Adrenal gland (tissue), 9 donors: ENCODE measurements at regions not wholly inside any gene's neighbourhood (a gene's known extent, or its start where the extent isn't known, plus 50 kb on each side); places are given as distances from the start of the nearest gene placed in this dataset.

ENCODE experiments used
- DNase-seq, 7 donors: peaks; one replicate each; pipeline ENCODE4 v3.0.0-alpha.2; 2019 to 2020
- H3K27ac ChIP-seq, 5 donors: fragments of 200-600 bp; sonication (generic) in 4 of 5; 1 replicate in 3 of 5; 2 replicates in 2 of 5; pipeline versions ENCODE4 v1.5.1 to v1.8.0; 2016 to 2020; ENCODE audit warnings: mild to moderate bottlenecking in 1 of 5
- H3K27me3 ChIP-seq: fragments of 200-600 bp; 2 replicates; pipeline ENCODE4 v1.8.0; 2021
- H3K36me3 ChIP-seq, 2 donors: fragments of 200-600 bp; replicated peaks in 1 of 2; 1 replicate in 1 of 2; 2 replicates in 1 of 2; pipeline versions ENCODE4 v1.5.1 to v1.8.0; 2018 to 2022
- H3K4me1 ChIP-seq, 2 donors: fragments of 200-600 bp; replicated peaks in 1 of 2; 1 replicate in 1 of 2; 2 replicates in 1 of 2; pipeline versions ENCODE4 v1.5.1 to v1.8.0; 2018 to 2021
- H3K4me3 ChIP-seq, 4 donors: fragments of 200-600 bp; sonication (generic) in 3 of 4; one replicate each; pipeline ENCODE4 v1.5.1; 2016 to 2018
- H3K9me3 ChIP-seq, 3 donors: fragments of 200-600 bp; sonication (generic) in 1 of 3; replicated peaks in 1 of 3; 1 replicate in 2 of 3; 2 replicates in 1 of 3; pipeline versions ENCODE4 v1.5.1 to v1.8.0; 2016 to 2021
- CTCF ChIP-seq, 6 experiments: fragments of 450-650 bp in 4 of 6; fragments of 200-600 bp in 2 of 6; sonication (generic) in 1 of 6; IDR thresholded peaks; 1 replicate in 5 of 6; 2 replicates in 1 of 6; pipeline versions ENCODE4 v1.5.1 to v1.8.0; 2016 to 2021; ENCODE audit warnings: antibody characterized with exemption in 6 of 6, mild to moderate bottlenecking in 2 of 6, moderate library complexity in 1 of 6
- POLR2A ChIP-seq, 2 donors: fragments of 450-650 bp; IDR thresholded peaks; one replicate each; pipeline ENCODE4 v1.6.1; 2017; ENCODE audit warnings: antibody characterized with exemption in 2 of 2, mild to moderate bottlenecking in 2 of 2, moderate library complexity in 1 of 2
- WGBS, 4 donors: extraction: QIAGEN DNeasy Blood & Tissue Kit in 2 of 4; methylation state at CpG; one replicate each; pipeline versions ENCODE4 v1.1.5 to v1.1.7; 2013 to 2017; 5-methylcytosine and 5-hydroxymethylcytosine counted together
- intact Hi-C, 2 donors: fragments of 100-400 bp; cut with DNase I; formaldehyde crosslinking; loops; one replicate each; pipeline versions ENCODE4 v1.14.1 to v1.15.0; 2022 to 2023
- donor health status: healthy with polysubstance abuse.
- donor health status: Bipolar disorder and iron deficiency.
- donor health status: DM: yes; HTN: yes; CAD: no.
- donor health status: DM: no; HTN: no; CAD: no.
- donor health status: DM: no; HTN: no; CAD: no.

- no peaks in the 10 kb centered on the region for H3K36me3 ChIP-seq
- peaks cover 0 to 6% of the 10 kb centered on the region in 2 donors for H3K4me1 ChIP-seq
- no peak overlapping the region for H3K27ac ChIP-seq
- TF ChIP-seq POLR2A (IDR thresholded peaks at IDR 0.05) (no peak), CTCF (IDR thresholded peaks at IDR 0.05) (no peak)
- peaks cover 6% of the 10 kb centered on the region for H3K27me3 ChIP-seq
- intact Hi-C loops: no loop called here
- 64 to 80% (median 75%) methylated on average over 2 of the region's 2 CpGs for WGBS, 4 donors
- no peaks in the 10 kb centered on the region for H3K9me3 ChIP-seq
- no peak for DNase-seq
- H3K4me3 ChIP-seq: no peak overlapping the region
These were observed 59.3 kb upstream of the ACVR1 start for GRCh38 chr2:157935378-157935906.

- TF ChIP-seq POLR2A (IDR thresholded peaks at IDR 0.05): no peak
- TF ChIP-seq CTCF (IDR thresholded peaks at IDR 0.05): no peak
- Histone ChIP-seq H3K36me3 (no peaks in the 10 kb centered on the region), H3K4me1 (peaks cover 0 to 6% of the 10 kb centered on the region in 2 donors), H3K9me3 (no peaks in the 10 kb centered on the region), H3K4me3 (no peak overlapping the region), H3K27me3 (peaks cover 6% of the 10 kb centered on the region), H3K27ac (no peak overlapping the region)
- intact Hi-C loops: no loop called here
- DNase-seq: no peak
- 64 to 73% (median 68%) methylated on average over 3 of the region's 3 CpGs for WGBS, 4 donors
These were observed 58.7 kb upstream of the ACVR1 start for GRCh38 chr2:157934684-157935377.

GRCh38 chr2:157933160-157933920 lies 57.2 kb upstream of the ACVR1 start:
- no peak for TF ChIP-seq CTCF (IDR thresholded peaks at IDR 0.05)
- no peak for TF ChIP-seq POLR2A (IDR thresholded peaks at IDR 0.05)
- no peaks in the 10 kb centered on the region for H3K9me3 ChIP-seq
- no peak for DNase-seq
- H3K27ac ChIP-seq: no peak overlapping the region
- H3K36me3 ChIP-seq: no peaks in the 10 kb centered on the region
- intact Hi-C loops: no loop called here
- H3K4me1 ChIP-seq: peaks cover 0 to 5% of the 10 kb centered on the region in 2 donors
- peaks cover 6% of the 10 kb centered on the region for H3K27me3 ChIP-seq
- H3K4me3 ChIP-seq: no peak overlapping the region
- WGBS, 4 donors: 63 to 73% (median 67%) methylated on average over 6 of the region's 6 CpGs

- WGBS, 4 donors: 43 to 57% (median 51%) methylated on average over 7 to 10 of the region's 10 CpGs
- H3K27ac ChIP-seq: no peak overlapping the region
- TF ChIP-seq POLR2A (IDR thresholded peaks at IDR 0.05): no peak
- TF ChIP-seq CTCF (IDR thresholded peaks at IDR 0.05): no peak
- intact Hi-C loops: no loop called here
- H3K27me3 ChIP-seq: peaks cover 6% of the 10 kb centered on the region
- DNase-seq: no peak
- no peaks in the 10 kb centered on the region for H3K4me1 ChIP-seq
- H3K9me3 ChIP-seq: no peaks in the 10 kb centered on the region
- no peaks in the 10 kb centered on the region for H3K36me3 ChIP-seq
- no peak overlapping the region for H3K4me3 ChIP-seq
These were observed 56.5 kb upstream of the ACVR1 start for GRCh38 chr2:157932480-157933159.
